Heart left ventricle (tissue), 16 donors: ENCODE measurements at regions not wholly inside any gene's neighbourhood (a gene's known extent, or its start where the extent isn't known, plus 50 kb on each side); places are given as distances from the start of the nearest gene placed in this dataset.
"Not testable (repeated sequence)": the region's sequence is repeated elsewhere in the genome, so short reads cannot be mapped to it uniquely, and the experiment has no call there.

Experiments
- ATAC-seq, 4 donors: fragments of 200-7000 bp; cut with Tn5 transposase; one replicate each; pipeline ENCODE4 v1.9.1; 2020 to 2022; ENCODE audit warnings: moderate library complexity in 4 of 4, mild to moderate bottlenecking in 3 of 4, moderate number of reproducible peaks in 1 of 4
- DNase-seq, 5 donors: peaks; one replicate each; pipeline ENCODE4 v3.0.0-alpha.2; 2020
- H3K27ac ChIP-seq, 12 donors: fragments of 200-600 bp; sonication (generic) in 4 of 12; one replicate each; pipeline versions ENCODE4 v1.5.0 to v1.8.0; 2016 to 2022; ENCODE audit warnings: mild to moderate bottlenecking in 2 of 12
- H3K27me3 ChIP-seq, 9 donors: fragments of 200-600 bp; sonication (generic) in 2 of 9; one replicate each; pipeline versions ENCODE4 v1.5.1 to v1.8.0; 2016 to 2022; ENCODE audit warnings: mild to moderate bottlenecking in 3 of 9
- H3K36me3 ChIP-seq, 9 donors: fragments of 200-600 bp; sonication (generic) in 2 of 9; one replicate each; pipeline versions ENCODE4 v1.5.0 to v1.8.0; 2018 to 2022; ENCODE audit warnings: mild to moderate bottlenecking in 2 of 9
- H3K4me1 ChIP-seq, 12 donors: fragments of 200-600 bp; sonication (generic) in 4 of 12; one replicate each; pipeline versions ENCODE4 v1.5.0 to v1.8.0; 2016 to 2022; ENCODE audit warnings: mild to moderate bottlenecking in 3 of 12
- H3K4me3 ChIP-seq, 12 donors: fragments of 200-600 bp; sonication (generic) in 4 of 12; one replicate each; pipeline versions ENCODE4 v1.5.0 to v1.8.0; 2017 to 2022; ENCODE audit warnings: mild to moderate bottlenecking in 9 of 12, moderate library complexity in 4 of 12
- H3K9me3 ChIP-seq, 12 donors: fragments of 200-600 bp; sonication (generic) in 4 of 12; one replicate each; pipeline versions ENCODE4 v1.5.0 to v1.8.0; 2016 to 2022; ENCODE audit warnings: mild to moderate bottlenecking in 1 of 12
- POLR2A ChIP-seq, 2 donors: fragments of 450-650 bp; IDR thresholded peaks; one replicate each; pipeline ENCODE4 v1.6.1; 2017; ENCODE audit warnings: antibody characterized with exemption in 2 of 2, mild to moderate bottlenecking in 2 of 2, moderate library complexity in 2 of 2
- WGBS, 4 donors: extraction: QIAGEN DNeasy Blood & Tissue Kit in 2 of 4; methylation state at CpG; one replicate each; pipeline versions ENCODE4 v1.1.5 to v1.1.7; 2013 to 2018; 5-methylcytosine and 5-hydroxymethylcytosine counted together
- intact Hi-C, 10 donors: fragments of 100-400 bp; cut with DNase I; formaldehyde crosslinking; loops; one replicate each; pipeline versions ENCODE4 v1.11.1 to v1.14.2; 2022
- TF ChIP-seq, protein P1 (sequence below), 12 donors: fragments of 200-600 bp; sonication (generic) in 4 of 12; IDR thresholded peaks; one replicate each; pipeline versions ENCODE4 v1.5.0 to v1.8.0; 2018 to 2022; ENCODE audit warnings: antibody characterized with exemption in 12 of 12, mild to moderate bottlenecking in 5 of 12
- donor health status: ischemic (EF 13 %, LVEDD 7.1; RV severe dilation, severe dysfunction).
- donor health status: healthy with polysubstance abuse.
- donor health status: DM: no; HTN: yes; CAD: no.
- donor health status: DM: no; HTN: no; CAD: no.
- donor health status: ischemic (EF 25% LVEDD 6.9; RV normal size, moderate dysfunction).
- donor health status: ischemic (EF 25% LVEDD 5.7; RV mildly dilated, moderate dysfunction).
- donor health status: healthy.
- donor health status: DM: yes; HTN: yes; CAD: no.
- donor health status: ischemic (EF 35%, LVEDD 5.7; RV mildly dilated, moderate dysfunction).
- donor health status: nonischemic (EF 11% LVEDD 7.7; RV severe dilation, severe dysfunction).
- donor health status: DM: yes; HTN: yes; CAD: no.
- donor health status: PGD.
- donor health status: ischemic (EF 29% LVEDD 5.4; RV normal size, mild dysfunction).
- donor health status: nonischemic (EF 23%, LVEDD 6.1; RV moderate dilation, normal function).

DNA sequence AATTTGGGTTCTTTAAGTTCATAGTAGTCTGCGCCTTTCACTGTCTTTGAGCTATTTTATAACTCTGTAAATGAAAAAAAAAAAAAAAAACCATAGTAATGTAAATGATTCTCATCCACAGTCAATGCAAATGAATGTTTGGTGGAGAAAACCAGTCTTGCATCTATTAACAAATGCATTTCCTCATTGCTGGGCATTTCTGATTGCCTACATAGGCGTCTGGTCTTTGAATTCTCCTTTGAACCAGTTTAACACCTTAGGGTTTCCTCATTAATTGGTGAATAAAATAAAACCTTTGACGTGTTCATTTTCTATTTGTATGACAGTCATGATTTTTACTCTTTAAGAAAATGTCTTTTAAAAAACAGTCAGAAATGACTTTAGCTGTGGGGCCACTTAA is 114.8 kb downstream of the C12orf75 start:
- no peak for DNase-seq
- H3K4me1 ChIP-seq: peaks cover 0 to 19% (median 7%) of the 10 kb centered on the region in 12 donors
- intact Hi-C loops: no loop called here
- no peaks in the 10 kb centered on the region for H3K36me3 ChIP-seq
- WGBS, 4 donors: 71 to 80% (median 72%) methylated on average over 3 of the region's 3 CpGs
- peak overlapping the region in 3 of 12 donors; percentile 5 to 48 (median 35) for H3K27ac ChIP-seq
- no peak overlapping the region for H3K4me3 ChIP-seq
- no peaks in the 10 kb centered on the region for H3K27me3 ChIP-seq
- TF ChIP-seq, protein P1, sequence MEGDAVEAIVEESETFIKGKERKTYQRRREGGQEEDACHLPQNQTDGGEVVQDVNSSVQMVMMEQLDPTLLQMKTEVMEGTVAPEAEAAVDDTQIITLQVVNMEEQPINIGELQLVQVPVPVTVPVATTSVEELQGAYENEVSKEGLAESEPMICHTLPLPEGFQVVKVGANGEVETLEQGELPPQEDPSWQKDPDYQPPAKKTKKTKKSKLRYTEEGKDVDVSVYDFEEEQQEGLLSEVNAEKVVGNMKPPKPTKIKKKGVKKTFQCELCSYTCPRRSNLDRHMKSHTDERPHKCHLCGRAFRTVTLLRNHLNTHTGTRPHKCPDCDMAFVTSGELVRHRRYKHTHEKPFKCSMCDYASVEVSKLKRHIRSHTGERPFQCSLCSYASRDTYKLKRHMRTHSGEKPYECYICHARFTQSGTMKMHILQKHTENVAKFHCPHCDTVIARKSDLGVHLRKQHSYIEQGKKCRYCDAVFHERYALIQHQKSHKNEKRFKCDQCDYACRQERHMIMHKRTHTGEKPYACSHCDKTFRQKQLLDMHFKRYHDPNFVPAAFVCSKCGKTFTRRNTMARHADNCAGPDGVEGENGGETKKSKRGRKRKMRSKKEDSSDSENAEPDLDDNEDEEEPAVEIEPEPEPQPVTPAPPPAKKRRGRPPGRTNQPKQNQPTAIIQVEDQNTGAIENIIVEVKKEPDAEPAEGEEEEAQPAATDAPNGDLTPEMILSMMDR (IDR thresholded peaks at IDR 0.05): no peak
- TF ChIP-seq POLR2A (IDR thresholded peaks at IDR 0.05): no peak
- ATAC-seq: no peak
- no peaks in the 10 kb centered on the region for H3K9me3 ChIP-seq

DNA sequence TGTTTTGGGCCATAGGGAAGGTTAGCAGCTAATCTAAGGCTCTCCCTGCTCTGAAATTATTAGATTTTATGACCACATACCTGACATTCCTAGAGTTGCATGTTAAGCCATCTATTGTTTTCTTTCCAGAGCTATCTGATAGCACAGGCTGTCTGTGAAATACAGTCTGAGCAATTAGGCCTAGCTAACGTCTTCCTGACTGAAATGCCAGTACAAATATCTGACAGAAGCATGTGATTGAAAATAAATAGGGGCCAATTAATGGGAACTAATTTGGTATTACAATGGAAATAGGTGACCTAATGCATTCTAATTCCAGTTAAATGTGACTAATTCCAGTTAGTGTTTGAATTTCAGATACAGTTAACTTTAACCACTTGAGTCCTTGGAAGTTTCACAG is 115.2 kb downstream of the C12orf75 start:
- peaks cover 0 to 19% (median 7%) of the 10 kb centered on the region in 12 donors for H3K4me1 ChIP-seq
- H3K27ac ChIP-seq: peak overlapping the region in 11 of 12 donors; percentile 2 to 64 (median 35)
- no peaks in the 10 kb centered on the region for H3K27me3 ChIP-seq
- ATAC-seq (peak in 3 of 4 donors; percentile 61 to 68 (median 65)), DNase-seq (no peak)
- no peaks in the 10 kb centered on the region for H3K9me3 ChIP-seq
- 20 to 22% (median 21%) methylated on average over 1 of the region's 1 CpG for WGBS, 4 donors
- H3K4me3 ChIP-seq: no peak overlapping the region
- TF ChIP-seq POLR2A (IDR thresholded peaks at IDR 0.05): no peak
- TF ChIP-seq, protein P1 (IDR thresholded peaks at IDR 0.05): no peak
- H3K36me3 ChIP-seq: no peaks in the 10 kb centered on the region
- intact Hi-C loops: no loop called here

DNA sequence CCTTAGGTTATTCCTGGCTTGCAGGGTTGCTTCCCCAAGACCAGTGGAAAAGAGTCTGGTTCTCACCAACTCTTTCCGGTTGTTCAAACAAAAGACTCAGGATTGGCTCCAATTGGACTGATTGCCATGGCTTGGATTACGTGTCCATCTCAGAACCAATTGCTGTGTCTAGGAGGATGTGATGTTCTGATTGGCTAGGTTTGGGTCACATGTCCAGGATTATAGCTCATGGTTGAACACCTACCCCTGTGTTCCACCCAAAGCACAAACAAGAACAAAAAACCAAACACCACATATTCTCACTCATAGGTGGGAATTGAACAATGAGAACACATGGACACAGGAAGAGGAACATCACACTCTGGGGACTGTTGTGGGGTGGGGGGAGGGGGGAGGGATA is 116.0 kb downstream of the C12orf75 start:
- peak overlapping the region in 10 of 12 donors; percentile 1 to 64 (median 36) for H3K27ac ChIP-seq
- ATAC-seq, H3K4me3 ChIP-seq, H3K27me3 ChIP-seq, H3K9me3 ChIP-seq, DNase-seq, H3K36me3 ChIP-seq, intact Hi-C loops: not testable (repeated sequence)
- WGBS, 4 donors: 95 to 98% (median 97%) methylated on average over 2 of the region's 2 CpGs
- peaks cover 0 to 19% (median 7%) of the 10 kb centered on the region in 12 donors for H3K4me1 ChIP-seq

DNA sequence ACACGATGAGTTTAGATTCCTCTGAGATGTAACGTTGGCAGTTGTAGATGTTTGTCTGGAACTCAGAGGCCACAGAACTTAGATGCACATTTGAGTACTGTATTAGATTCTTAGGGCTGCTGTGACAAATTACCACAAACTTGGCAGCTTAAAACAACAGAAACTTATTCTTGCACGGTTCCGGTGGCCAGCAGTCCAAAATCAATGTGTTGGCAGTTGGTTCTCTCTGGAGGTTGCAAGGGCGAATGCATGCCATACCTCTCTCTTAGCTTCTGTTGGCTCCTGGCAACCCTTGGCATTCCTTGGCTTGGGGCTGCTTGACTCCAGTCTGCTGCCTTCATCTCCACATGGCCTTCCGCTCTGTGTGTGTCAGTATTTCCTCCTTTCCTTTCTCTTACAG is 118.9 kb downstream of the C12orf75 start:
- TF ChIP-seq POLR2A (IDR thresholded peaks at IDR 0.05): no peak
- TF ChIP-seq, protein P1 (IDR thresholded peaks at IDR 0.05): no peak
- no peaks in the 10 kb centered on the region for H3K36me3 ChIP-seq
- no peaks in the 10 kb centered on the region for H3K9me3 ChIP-seq
- intact Hi-C loops: no loop called here
- DNase-seq (no peak), ATAC-seq (no peak)
- no peaks in the 10 kb centered on the region for H3K27me3 ChIP-seq
- H3K27ac ChIP-seq: no peak overlapping the region
- H3K4me3 ChIP-seq: no peak overlapping the region
- peaks cover 0 to 19% (median 7%) of the 10 kb centered on the region in 12 donors for H3K4me1 ChIP-seq
- WGBS, 4 donors: 92 to 95% (median 94%) methylated on average over 6 of the region's 6 CpGs

DNA sequence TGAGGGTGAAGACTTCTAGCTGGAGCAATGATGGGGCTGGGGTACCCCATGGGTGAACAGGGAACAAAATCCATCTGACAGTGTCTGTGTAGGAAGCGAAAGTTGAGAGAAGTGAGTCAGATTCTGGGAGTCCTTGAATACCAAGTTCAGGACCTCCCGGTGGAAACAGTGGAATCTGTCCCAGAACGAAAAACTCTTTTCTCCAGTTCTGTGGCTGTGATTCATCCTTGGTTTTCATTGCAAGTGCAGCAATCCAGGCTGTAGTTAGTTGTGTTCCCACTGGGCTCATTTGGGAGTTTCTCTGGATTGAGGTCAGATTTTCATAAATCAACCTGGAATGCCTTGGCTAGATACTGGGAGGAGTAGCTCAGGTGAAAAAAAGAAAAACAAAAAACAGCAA is 120.7 kb downstream of the C12orf75 start:
- intact Hi-C loops: no loop called here
- ATAC-seq: no peak
- Histone ChIP-seq H3K27me3 (no peaks in the 10 kb centered on the region), H3K4me1 (peaks cover 0 to 10% (median 0%) of the 10 kb centered on the region in 12 donors), H3K36me3 (no peaks in the 10 kb centered on the region), H3K27ac (no peak overlapping the region), H3K9me3 (no peaks in the 10 kb centered on the region), H3K4me3 (no peak overlapping the region)
- no peak for TF ChIP-seq POLR2A (IDR thresholded peaks at IDR 0.05)
- TF ChIP-seq, protein P1 (IDR thresholded peaks at IDR 0.05): no peak
- DNase-seq: no peak
- WGBS, 4 donors: 89 to 96% (median 94%) methylated on average over 3 of the region's 3 CpGs
